Coronary artery (tissue), 2 donors: ENCODE measurements at regions not wholly inside any gene's neighbourhood (a gene's known extent, or its start where the extent isn't known, plus 50 kb on each side); places are given as distances from the start of the nearest gene placed in this dataset.

Experiments
- DNase-seq: peaks from one replicate; pipeline ENCODE4 v3.0.0-alpha.2; 2017; ENCODE audit warnings: low spot score
- H3K27ac ChIP-seq, 2 donors: fragments of 200-600 bp; sonication (generic); one replicate each; pipeline ENCODE4 v1.5.1; 2016 to 2019
- H3K4me3 ChIP-seq: fragments of 200-600 bp; sonication (generic); 2 replicates; pipeline ENCODE4 v1.5.1; 2016; ENCODE audit warnings: mild to moderate bottlenecking, moderate library complexity
- TF ChIP-seq, protein P1 (sequence below): fragments of 200-600 bp; sonication (generic); IDR thresholded peaks from one replicate; pipeline ENCODE4 v1.5.1; 2019; ENCODE audit warnings: antibody characterized with exemption

- Histone ChIP-seq H3K27ac (no peak overlapping the region), H3K4me3 (no peak overlapping the region)
- no peak for DNase-seq
- TF ChIP-seq, protein P1, sequence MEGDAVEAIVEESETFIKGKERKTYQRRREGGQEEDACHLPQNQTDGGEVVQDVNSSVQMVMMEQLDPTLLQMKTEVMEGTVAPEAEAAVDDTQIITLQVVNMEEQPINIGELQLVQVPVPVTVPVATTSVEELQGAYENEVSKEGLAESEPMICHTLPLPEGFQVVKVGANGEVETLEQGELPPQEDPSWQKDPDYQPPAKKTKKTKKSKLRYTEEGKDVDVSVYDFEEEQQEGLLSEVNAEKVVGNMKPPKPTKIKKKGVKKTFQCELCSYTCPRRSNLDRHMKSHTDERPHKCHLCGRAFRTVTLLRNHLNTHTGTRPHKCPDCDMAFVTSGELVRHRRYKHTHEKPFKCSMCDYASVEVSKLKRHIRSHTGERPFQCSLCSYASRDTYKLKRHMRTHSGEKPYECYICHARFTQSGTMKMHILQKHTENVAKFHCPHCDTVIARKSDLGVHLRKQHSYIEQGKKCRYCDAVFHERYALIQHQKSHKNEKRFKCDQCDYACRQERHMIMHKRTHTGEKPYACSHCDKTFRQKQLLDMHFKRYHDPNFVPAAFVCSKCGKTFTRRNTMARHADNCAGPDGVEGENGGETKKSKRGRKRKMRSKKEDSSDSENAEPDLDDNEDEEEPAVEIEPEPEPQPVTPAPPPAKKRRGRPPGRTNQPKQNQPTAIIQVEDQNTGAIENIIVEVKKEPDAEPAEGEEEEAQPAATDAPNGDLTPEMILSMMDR, result no peak
Measured at GRCh38 chr2:180705551-180705950, 274.9 kb upstream of the UBE2E3 start.

DNA sequence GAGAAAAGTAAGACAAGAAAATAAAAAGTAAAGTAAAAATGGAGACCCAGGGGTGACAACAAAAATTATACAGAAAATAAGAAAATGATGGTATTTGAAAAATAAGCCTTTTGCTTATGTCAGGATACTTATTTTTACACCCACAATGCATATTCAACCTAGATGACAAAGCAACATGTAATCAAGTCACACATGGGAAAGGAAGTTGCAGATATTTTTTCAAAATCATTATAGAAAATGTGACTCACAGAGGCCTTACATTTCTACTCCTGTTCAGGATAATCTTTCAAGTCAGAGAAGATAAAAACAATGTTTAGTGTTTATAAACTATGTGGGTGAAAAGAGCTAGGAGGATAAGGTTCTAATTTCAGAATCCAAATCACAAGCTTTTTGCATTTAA, 275.3 kb upstream of the UBE2E3 start:
- TF ChIP-seq, protein P1, result no peak
- no peak for DNase-seq
- Histone ChIP-seq H3K27ac (no peak overlapping the region), H3K4me3 (no peak overlapping the region)

DNA sequence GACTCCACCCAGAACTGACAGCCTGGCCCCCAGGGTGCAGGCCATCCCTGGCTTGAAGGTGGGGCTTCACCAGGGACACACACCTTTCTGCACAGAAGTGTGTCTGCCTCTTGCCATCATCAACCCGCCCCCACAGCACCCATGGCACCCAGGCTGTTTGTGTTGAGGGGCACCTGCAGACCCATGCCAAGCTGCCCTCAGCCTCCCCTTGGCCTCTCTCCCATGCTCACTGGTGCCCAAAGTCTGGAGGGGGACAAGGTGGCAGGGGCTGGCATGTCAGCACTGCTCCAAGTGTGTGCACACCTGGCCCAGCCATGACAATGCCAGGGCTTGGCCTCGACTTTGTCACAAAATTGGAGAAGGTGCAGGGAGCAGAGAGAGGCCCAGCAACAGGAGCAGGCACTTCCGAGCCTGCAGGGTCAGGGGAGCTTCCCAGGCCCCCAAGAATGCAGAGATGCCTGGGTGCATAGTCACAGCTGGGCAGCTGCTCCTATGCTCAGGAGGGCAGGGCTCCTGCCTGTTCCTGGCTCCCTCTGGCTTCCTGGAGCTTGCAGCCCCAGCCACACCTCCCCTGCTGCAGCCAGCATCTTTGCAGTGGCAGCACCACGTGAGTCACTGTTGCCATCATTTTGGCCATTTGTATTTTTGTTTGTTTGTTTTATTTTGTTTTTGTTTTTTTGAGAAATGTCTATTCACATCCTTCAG, 280.6 kb upstream of the UBE2E3 start:
- no peak overlapping the region for H3K4me3 ChIP-seq
- H3K27ac ChIP-seq, result no peak overlapping the region
- no peak for DNase-seq
- TF ChIP-seq, protein P1, result no peak

GRCh38 chr2:180698668-180699067, 281.7 kb upstream of the UBE2E3 start:
- no peak for DNase-seq
- Histone ChIP-seq H3K27ac (no peak overlapping the region), H3K4me3 (no peak overlapping the region)
- TF ChIP-seq, protein P1, result no peak

GRCh38 chr2:180695586-180696401, 284.6 kb upstream of the UBE2E3 start:
- H3K4me3 ChIP-seq, result no peak overlapping the region
- no peak overlapping the region for H3K27ac ChIP-seq
- no peak for DNase-seq
- TF ChIP-seq, protein P1, result no peak

- DNase-seq, result no peak
- no peak overlapping the region for H3K27ac ChIP-seq
- TF ChIP-seq, protein P1, result no peak
- no peak overlapping the region for H3K4me3 ChIP-seq
Measured at GRCh38 chr2:180694445-180695421, 285.7 kb upstream of the UBE2E3 start.
